Stimulated activated naive CD8-positive, alpha-beta T cell treated with anti-CD3 and anti-CD28 coated beads, Interleukin-15, Interleukin-2, amounts not matched to agents 100 ng/mL and 50 ng/mL, for 24 hours (primary cell): ENCODE measurements at regions not wholly inside any gene's neighbourhood (a gene's known extent, or its start where the extent isn't known, plus 50 kb on each side); places are given as distances from the start of the nearest gene placed in this dataset.
"Not testable (repeated sequence)": the region's sequence is repeated elsewhere in the genome, so short reads cannot be mapped to it uniquely, and the experiment has no call there.

Source experiments
- H3K27ac Mint-ChIP-seq: one replicate; pipeline ENCODE4 v1.8.0; 2021; ENCODE audit warnings: mild to moderate bottlenecking, mixed read lengths
- H3K27me3 Mint-ChIP-seq: one replicate; pipeline ENCODE4 v1.8.0; 2021; ENCODE audit warnings: mixed read lengths
- H3K36me3 Mint-ChIP-seq: one replicate; pipeline ENCODE4 v1.8.0; 2021; ENCODE audit warnings: low read depth, mixed read lengths
- H3K4me1 Mint-ChIP-seq: one replicate; pipeline ENCODE4 v1.8.0; 2021; ENCODE audit warnings: low read depth, mixed read lengths
- H3K4me3 Mint-ChIP-seq: one replicate; pipeline ENCODE4 v1.8.0; 2021; ENCODE audit warnings: mild to moderate bottlenecking, mixed read lengths
- H3K9me3 Mint-ChIP-seq: one replicate; pipeline ENCODE4 v1.8.0; 2021; ENCODE audit warnings: mixed read lengths

- H3K27me3 Mint-ChIP-seq, result no peaks in the 10 kb centered on the region
- H3K36me3 Mint-ChIP-seq, result no peaks in the 10 kb centered on the region
- H3K4me3 Mint-ChIP-seq, result no peak overlapping the region
- H3K4me1 Mint-ChIP-seq, result no peaks in the 10 kb centered on the region
- H3K9me3 Mint-ChIP-seq, result no peaks in the 10 kb centered on the region
- no peak overlapping the region for H3K27ac Mint-ChIP-seq
These were observed 112.0 kb upstream of the SLC38A2 start for GRCh38 chr12:46484396-46485061.

- Mint-ChIP-seq H3K36me3 (no peaks in the 10 kb centered on the region), H3K4me3 (no peak overlapping the region), H3K4me1 (peaks cover 3% of the 10 kb centered on the region), H3K9me3 (no peaks in the 10 kb centered on the region), H3K27ac (no peak overlapping the region), H3K27me3 (no peaks in the 10 kb centered on the region)
These were observed 111.2 kb upstream of the SLC38A2 start for GRCh38 chr12:46483572-46484395.

GRCh38 chr12:46480724-46481123 is 108.2 kb upstream of the SLC38A2 start:
- peaks cover 3% of the 10 kb centered on the region for H3K4me1 Mint-ChIP-seq
- no peaks in the 10 kb centered on the region for H3K9me3 Mint-ChIP-seq
- no peak overlapping the region for H3K27ac Mint-ChIP-seq
- no peaks in the 10 kb centered on the region for H3K27me3 Mint-ChIP-seq
- no peaks in the 10 kb centered on the region for H3K36me3 Mint-ChIP-seq
- no peak overlapping the region for H3K4me3 Mint-ChIP-seq

GRCh38 chr12:46480316-46480715 is 107.7 kb upstream of the SLC38A2 start:
- Mint-ChIP-seq H3K36me3 (no peaks in the 10 kb centered on the region), H3K9me3 (no peaks in the 10 kb centered on the region), H3K27ac (no peak overlapping the region), H3K4me3 (no peak overlapping the region), H3K4me1 (peaks cover 3% of the 10 kb centered on the region), H3K27me3 (no peaks in the 10 kb centered on the region)

- Mint-ChIP-seq H3K4me3 (no peak overlapping the region), H3K36me3 (no peaks in the 10 kb centered on the region)
These were observed 105.5 kb upstream of the SLC38A2 start for GRCh38 chr12:46478123-46478522.

GRCh38 chr12:46477541-46477940 is 105.0 kb upstream of the SLC38A2 start:
- no peak overlapping the region for H3K27ac Mint-ChIP-seq
- H3K4me1 Mint-ChIP-seq, result peaks cover 11% of the 10 kb centered on the region
- no peaks in the 10 kb centered on the region for H3K36me3 Mint-ChIP-seq
- H3K9me3 Mint-ChIP-seq, result no peaks in the 10 kb centered on the region
- H3K4me3 Mint-ChIP-seq, result no peak overlapping the region
- H3K27me3 Mint-ChIP-seq, result no peaks in the 10 kb centered on the region

More at GRCh38 chr12:46478123-46478522, 105.5 kb upstream of the SLC38A2 start:
- Mint-ChIP-seq H3K9me3 (no peaks in the 10 kb centered on the region), H3K4me1 (peaks cover 11% of the 10 kb centered on the region), H3K27me3 (no peaks in the 10 kb centered on the region), H3K27ac (no peak overlapping the region)

GRCh38 chr12:46475972-46476645 is 103.5 kb upstream of the SLC38A2 start:
- Mint-ChIP-seq H3K36me3 (no peaks in the 10 kb centered on the region), H3K4me3 (no peak overlapping the region), H3K27me3 (no peaks in the 10 kb centered on the region), H3K4me1 (peaks cover 20% of the 10 kb centered on the region), H3K27ac (no peak overlapping the region), H3K9me3 (no peaks in the 10 kb centered on the region)

GRCh38 chr12:46474385-46474784 is 101.8 kb upstream of the SLC38A2 start:
- H3K4me1 Mint-ChIP-seq, result peaks cover 35% of the 10 kb centered on the region
- not testable (repeated sequence) for H3K36me3 Mint-ChIP-seq, H3K9me3 Mint-ChIP-seq, H3K4me3 Mint-ChIP-seq, H3K27ac Mint-ChIP-seq, H3K27me3 Mint-ChIP-seq

- Mint-ChIP-seq H3K4me1 (peaks cover 33% of the 10 kb centered on the region), H3K9me3 (no peaks in the 10 kb centered on the region), H3K27ac (peak overlapping the region; percentile 74), H3K4me3 (peak overlapping the region; percentile 72), H3K27me3 (no peaks in the 10 kb centered on the region), H3K36me3 (no peaks in the 10 kb centered on the region)
These were observed 101.2 kb upstream of the SLC38A2 start for GRCh38 chr12:46473634-46474329.

- Mint-ChIP-seq H3K27ac (peak overlapping the region; percentile 74), H3K4me1 (peaks cover 33% of the 10 kb centered on the region), H3K4me3 (peak overlapping the region; percentile 72), H3K27me3 (no peaks in the 10 kb centered on the region), H3K9me3 (no peaks in the 10 kb centered on the region), H3K36me3 (no peaks in the 10 kb centered on the region)
These were observed 100.5 kb upstream of the SLC38A2 start for GRCh38 chr12:46472893-46473633.

GRCh38 chr12:46472144-46472705 is 99.7 kb upstream of the SLC38A2 start:
- no peaks in the 10 kb centered on the region for H3K27me3 Mint-ChIP-seq
- no peaks in the 10 kb centered on the region for H3K9me3 Mint-ChIP-seq
- no peak overlapping the region for H3K27ac Mint-ChIP-seq
- no peak overlapping the region for H3K4me3 Mint-ChIP-seq
- no peaks in the 10 kb centered on the region for H3K36me3 Mint-ChIP-seq
- H3K4me1 Mint-ChIP-seq, result peaks cover 33% of the 10 kb centered on the region

GRCh38 chr12:46471404-46471803 is 98.8 kb upstream of the SLC38A2 start:
- Mint-ChIP-seq H3K36me3 (no peaks in the 10 kb centered on the region), H3K9me3 (no peaks in the 10 kb centered on the region), H3K27me3 (no peaks in the 10 kb centered on the region), H3K4me3 (no peak overlapping the region), H3K27ac (no peak overlapping the region), H3K4me1 (peaks cover 33% of the 10 kb centered on the region)

- H3K4me1 Mint-ChIP-seq, result peaks cover 33% of the 10 kb centered on the region
- peak overlapping the region; percentile 20 for H3K4me3 Mint-ChIP-seq
- H3K27me3 Mint-ChIP-seq, result no peaks in the 10 kb centered on the region
- H3K9me3 Mint-ChIP-seq, result no peaks in the 10 kb centered on the region
- no peak overlapping the region for H3K27ac Mint-ChIP-seq
- H3K36me3 Mint-ChIP-seq, result no peaks in the 10 kb centered on the region
These were observed 98.4 kb upstream of the SLC38A2 start for GRCh38 chr12:46470975-46471374.

GRCh38 chr12:46470036-46470627 is 97.6 kb upstream of the SLC38A2 start:
- Mint-ChIP-seq H3K9me3 (no peaks in the 10 kb centered on the region), H3K36me3 (no peaks in the 10 kb centered on the region), H3K4me1 (peaks cover 33% of the 10 kb centered on the region), H3K27me3 (no peaks in the 10 kb centered on the region), H3K27ac (peak overlapping the region; percentile 92), H3K4me3 (peak overlapping the region; percentile 80)
